GM20000 (cell line): ENCODE measurements at regions not wholly inside any gene's neighbourhood (a gene's known extent, or its start where the extent isn't known, plus 50 kb on each side); places are given as distances from the start of the nearest gene placed in this dataset.

ENCODE experiments used
- DNase-seq: peaks from one replicate; pipeline ENCODE4 v3.0.0; 2012; ENCODE audit warnings: low spot score
- CTCF ChIP-seq: IDR thresholded peaks from 2 replicates; pipeline ENCODE4 v1.5.1; 2012; ENCODE audit warnings: mild to moderate bottlenecking, control low read depth; ENCODE audit errors: extremely low read depth, missing control alignments

- no peak for DNase-seq
- no peak for TF ChIP-seq CTCF
These were observed 251.7 kb upstream of the B3GAT1 start for GRCh38 chr11:134663506-134664313.

GRCh38 chr11:134662629-134663360 is 250.8 kb upstream of the B3GAT1 start:
- no peak for TF ChIP-seq CTCF
- no peak for DNase-seq

- no peak for TF ChIP-seq CTCF
- no peak for DNase-seq
These were observed 249.6 kb upstream of the B3GAT1 start for GRCh38 chr11:134661660-134662059.

GRCh38 chr11:134660416-134660815 is 248.4 kb upstream of the B3GAT1 start:
- DNase-seq = no peak
- no peak for TF ChIP-seq CTCF

GRCh38 chr11:134659882-134660281 is 247.8 kb upstream of the B3GAT1 start:
- no peak for DNase-seq
- TF ChIP-seq CTCF = no peak

GRCh38 chr11:134658481-134659225 is 246.6 kb upstream of the B3GAT1 start:
- DNase-seq = no peak
- TF ChIP-seq CTCF = no peak

GRCh38 chr11:134657631-134658030 is 245.6 kb upstream of the B3GAT1 start:
- TF ChIP-seq CTCF = no peak
- no peak for DNase-seq
